HG03108 (cell line): ENCODE measurements at regions not wholly inside any gene's neighbourhood (a gene's known extent, or its start where the extent isn't known, plus 50 kb on each side); places are given as distances from the start of the nearest gene placed in this dataset.

Experiments
- ATAC-seq: cut with Tn5 transposase; IDR thresholded peaks from one replicate; pipeline ENCODE4 v1.9.1; 2021; ENCODE audit warnings: moderate library complexity; ENCODE audit not compliant: unreplicated experiment

- no peak for ATAC-seq
These were observed 185.9 kb downstream of the SMIM20 start for GRCh38 chr4:26099967-26100366.

GRCh38 chr4:26101011-26101410 lies 187.0 kb downstream of the SMIM20 start:
- no peak for ATAC-seq

GRCh38 chr4:26104056-26104685 lies 190.2 kb downstream of the SMIM20 start:
- ATAC-seq, result peak; percentile 54

GRCh38 chr4:26105337-26105736 lies 191.3 kb downstream of the SMIM20 start:
- ATAC-seq, result no peak

DNA sequence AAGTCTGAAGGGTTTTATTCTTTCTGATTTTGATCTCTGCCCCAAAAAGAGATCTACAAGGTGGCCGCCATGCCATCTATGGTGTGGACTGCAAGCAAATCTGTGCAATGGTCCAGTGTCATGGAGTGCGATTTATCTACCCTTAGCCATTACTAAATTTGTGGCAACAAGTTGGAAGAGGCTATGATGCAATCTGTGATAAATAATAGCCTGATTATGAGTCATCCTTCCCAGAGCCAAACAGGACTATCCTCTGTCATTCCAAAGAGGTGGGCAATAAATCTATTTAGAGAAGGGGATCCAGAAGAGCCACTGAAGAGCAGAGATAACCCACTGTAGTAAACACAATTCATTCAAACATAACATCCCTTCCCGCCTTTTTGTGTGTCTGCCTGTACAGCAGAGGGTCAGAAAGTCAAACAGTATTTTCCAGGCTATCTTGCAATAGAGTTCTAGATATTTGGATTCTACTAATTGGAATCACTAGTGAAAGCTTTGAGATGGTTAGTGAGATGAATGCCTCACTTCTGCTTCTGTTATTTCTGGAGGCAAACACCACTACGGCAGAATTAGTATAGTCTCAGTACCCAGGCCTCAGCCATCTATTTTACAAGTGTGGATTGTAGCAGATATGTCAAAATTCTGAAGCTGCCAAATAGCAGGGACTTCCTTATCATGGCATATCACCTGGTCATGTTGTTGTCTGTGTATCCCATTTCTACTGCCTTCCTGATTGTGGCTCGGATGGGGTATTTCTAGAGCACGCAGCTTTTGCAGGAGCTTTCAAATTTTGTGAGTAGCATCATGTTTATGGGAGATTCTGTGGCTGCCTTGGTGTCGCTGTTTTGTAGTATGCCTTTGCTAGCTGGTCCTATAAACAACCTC lies 192.0 kb downstream of the SMIM20 start:
- ATAC-seq, result no peak

DNA sequence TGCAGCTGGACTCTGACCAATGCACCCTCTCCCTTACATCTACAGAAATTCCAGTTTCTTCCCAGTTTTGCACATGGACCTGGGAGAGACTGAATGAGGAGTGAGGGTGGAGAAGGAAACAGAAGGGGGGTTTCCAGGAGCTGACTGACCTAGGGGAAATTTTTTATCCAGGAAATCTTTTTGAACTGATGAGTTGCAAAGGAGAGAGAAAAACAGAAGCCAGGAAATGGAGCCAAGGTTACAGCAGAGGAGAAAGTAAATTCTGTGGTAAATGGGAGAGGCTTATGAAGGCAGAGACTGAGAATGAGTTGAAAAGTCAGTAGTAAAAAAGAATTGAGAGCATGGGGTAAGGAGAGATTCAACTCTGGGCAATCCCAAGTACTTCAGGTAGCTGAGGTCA lies 192.8 kb downstream of the SMIM20 start:
- ATAC-seq, result no peak

GRCh38 chr4:26108054-26108453 lies 194.0 kb downstream of the SMIM20 start:
- no peak for ATAC-seq

- no peak for ATAC-seq
These were observed 196.5 kb downstream of the SMIM20 start for GRCh38 chr4:26110493-26110892.

DNA sequence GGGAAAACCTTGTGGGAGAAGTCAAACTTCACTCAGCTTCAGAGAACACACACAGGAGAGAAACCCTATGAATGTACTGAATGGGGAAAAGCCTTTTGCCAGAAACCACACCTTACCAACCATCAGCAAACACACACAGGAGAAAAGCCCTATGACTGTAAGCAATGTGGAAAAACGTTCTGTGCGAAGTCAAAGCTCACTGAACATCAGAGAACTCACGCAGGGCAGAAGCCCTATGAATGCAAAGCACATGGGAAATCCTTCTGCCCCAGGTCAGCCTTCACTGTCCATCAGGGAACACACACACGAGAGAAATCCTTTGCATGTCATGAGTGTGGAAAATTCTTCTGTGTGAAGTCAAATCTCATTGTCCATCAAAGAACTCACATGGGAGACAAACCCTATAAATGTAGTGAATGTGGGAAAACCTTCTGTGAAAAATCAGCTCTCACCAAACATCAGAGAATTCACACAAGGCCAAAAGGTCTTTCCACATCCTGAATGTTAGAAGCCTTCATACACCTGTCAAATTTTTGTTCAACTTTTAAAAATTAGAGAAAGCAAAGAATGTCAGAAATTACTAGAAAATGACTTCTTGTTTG lies 199.4 kb downstream of the SMIM20 start:
- no peak for ATAC-seq

GRCh38 chr4:26116057-26116456 lies 202.0 kb downstream of the SMIM20 start:
- no peak for ATAC-seq

DNA sequence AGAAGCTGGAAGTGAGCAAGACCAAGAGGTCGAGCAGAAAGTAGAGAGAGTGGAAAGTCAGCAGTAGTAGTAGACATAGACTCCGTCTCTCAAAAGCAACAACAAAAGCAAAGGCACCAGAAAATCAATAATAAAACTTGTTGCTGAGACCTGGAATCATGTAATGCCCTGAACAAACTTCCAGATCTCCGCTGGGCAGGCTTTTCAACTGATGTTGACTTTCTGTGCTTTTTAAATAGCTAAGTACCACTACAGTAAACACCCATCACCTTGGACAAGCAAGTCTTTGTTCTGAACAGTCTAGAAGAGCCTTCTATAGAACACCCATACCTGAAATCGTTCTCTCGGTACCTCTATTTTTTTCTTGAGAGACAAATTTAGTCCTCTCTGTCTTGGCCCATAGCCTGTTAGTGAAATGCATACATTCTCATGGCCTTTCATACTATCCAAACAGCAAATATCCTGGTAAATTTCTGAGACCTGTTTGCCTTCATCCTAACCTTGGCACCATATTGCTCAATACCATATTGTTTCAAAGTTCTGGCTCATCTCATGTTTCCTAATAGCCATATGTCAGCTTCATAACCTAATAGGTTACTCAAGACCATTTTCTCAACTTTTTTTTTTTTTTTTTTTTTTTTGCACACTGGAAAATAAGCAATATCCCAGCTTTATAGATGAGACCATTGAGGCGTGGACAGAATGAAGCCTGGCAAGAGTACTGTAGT lies 200.6 kb upstream of the RBPJ start:
- ATAC-seq, result no peak

DNA sequence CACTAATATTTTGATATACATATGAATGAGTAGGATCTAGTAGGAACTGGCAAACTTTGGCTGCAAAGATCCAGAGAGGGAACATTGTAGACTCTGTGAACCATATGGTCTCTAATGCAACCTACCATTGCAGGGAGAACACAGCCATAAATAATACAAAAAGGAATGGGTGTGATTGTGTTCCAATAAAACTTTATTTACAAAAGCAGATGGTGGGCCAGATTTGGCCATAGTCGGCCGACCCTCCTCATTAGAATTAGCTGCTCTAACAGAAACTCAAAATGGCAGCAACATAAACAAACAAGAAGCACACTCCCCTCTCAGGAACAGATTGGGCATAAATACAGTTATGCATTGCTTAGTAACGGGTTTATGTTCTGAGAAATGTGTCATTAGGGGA lies 198.1 kb upstream of the RBPJ start:
- ATAC-seq, result no peak

GRCh38 chr4:26124753-26125321 lies 196.0 kb upstream of the RBPJ start:
- no peak for ATAC-seq

DNA sequence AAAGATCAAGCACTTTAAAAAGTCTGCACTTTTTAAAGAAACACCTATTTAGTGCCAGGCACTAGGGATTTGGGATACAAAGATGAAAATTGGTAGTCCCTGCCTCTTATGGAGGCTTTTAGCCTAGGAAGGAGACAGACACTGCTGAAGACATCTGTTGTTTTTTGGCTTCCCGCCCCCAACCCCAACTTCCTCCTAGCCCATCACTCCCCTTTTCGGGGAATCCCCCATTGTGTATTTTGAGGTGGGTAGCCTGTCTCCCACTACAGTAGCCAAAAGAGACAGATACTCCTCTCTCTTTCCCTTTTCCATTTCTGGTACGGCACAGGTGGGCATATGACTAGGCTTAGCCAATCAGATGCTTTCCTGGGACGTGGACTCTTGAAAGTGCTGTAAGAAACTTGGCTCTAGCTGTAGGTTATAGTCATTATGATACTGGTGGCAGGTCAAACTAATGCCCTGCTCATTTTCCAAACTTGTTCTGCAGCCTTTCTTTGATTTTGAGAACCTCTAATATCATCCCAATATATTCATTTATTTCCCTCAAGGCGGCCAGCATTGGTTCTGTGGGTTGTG lies 194.6 kb upstream of the RBPJ start:
- ATAC-seq, result peak; percentile 58

DNA sequence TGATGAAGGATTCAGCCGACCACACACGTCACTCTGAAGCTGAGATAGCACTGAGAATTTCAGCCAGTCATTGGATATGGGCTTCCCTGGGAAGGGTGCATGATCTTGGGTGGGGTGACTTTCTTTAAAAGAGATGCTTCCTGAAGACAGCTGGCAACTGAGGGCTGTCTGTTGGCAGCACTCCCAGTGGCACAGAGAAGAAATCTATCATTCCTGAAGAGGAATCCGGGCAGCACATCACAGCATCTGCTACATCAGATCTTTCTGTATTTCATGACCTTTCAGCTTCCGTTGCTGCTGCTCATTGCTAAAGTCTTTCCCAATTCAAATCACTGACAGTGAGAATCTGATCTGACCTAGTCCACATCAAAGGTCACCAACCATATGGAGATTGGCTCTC lies 193.8 kb upstream of the RBPJ start:
- ATAC-seq, result no peak

- ATAC-seq, result no peak
These were observed 192.9 kb upstream of the RBPJ start for GRCh38 chr4:26127851-26128337.

- ATAC-seq, result peak; percentile 63
These were observed 190.6 kb upstream of the RBPJ start for GRCh38 chr4:26130173-26130572.

DNA sequence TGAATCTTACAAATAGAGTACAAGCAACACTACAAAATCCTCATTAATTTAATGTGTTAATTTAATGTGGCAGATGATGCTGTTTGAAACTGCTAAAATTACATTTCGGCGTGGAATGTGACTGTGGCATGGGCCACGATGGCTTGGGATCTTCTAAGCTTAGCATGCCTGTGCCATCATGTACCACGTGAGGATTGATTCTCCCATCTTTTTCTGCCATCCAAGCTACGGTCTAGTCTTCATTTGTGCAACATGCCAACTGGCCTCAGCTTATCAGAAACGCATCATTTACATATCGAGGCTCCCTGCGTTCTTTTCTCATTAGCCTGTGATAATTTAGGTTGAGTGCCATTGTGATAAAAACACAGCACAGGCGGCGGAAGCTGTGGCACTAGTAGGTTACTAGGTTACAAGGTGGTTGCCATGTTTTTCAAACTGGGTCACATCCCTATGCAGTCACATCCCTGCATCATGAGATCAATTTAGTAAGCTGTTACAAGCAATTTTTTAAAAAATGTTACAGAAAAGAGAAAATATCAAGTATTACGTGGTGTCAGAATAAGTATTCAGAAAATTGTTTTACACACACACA lies 189.9 kb upstream of the RBPJ start:
- no peak for ATAC-seq

DNA sequence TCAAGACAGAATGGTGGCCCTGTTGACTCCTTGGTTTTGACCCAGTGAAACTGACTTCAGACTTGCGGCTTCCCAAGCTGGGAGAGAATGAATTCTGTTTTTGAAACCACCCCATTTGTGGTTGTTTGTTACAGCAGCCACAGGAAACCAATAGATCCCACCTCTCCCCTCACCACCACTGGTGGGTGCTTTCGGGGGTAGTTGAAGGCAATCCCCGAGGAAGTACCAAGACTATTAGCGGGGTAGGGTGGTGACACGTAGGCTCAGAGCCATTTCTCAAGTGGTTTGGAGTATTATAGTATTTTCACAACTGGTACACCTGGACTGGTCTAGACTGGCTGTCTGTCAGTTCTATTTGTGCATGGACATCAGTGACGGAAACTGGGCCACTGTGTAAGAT lies 189.1 kb upstream of the RBPJ start:
- peak; percentile 45 for ATAC-seq

GRCh38 chr4:26132858-26133257 lies 188.0 kb upstream of the RBPJ start:
- ATAC-seq, result no peak
